ENCODE measurements at regions not wholly inside any gene's neighbourhood (a gene's known extent, or its start where the extent isn't known, plus 50 kb on each side); places are given as distances from the start of the nearest gene placed in this dataset.

- Histone ChIP-seq H3K27ac (no peak overlapping the region), H3K4me1 (no peaks in the 10 kb centered on the region), H3K4me3 (no peak overlapping the region), H3K27me3 (replicated peaks in 1 of 7) (no peaks in the 10 kb centered on the region), H3K9me3 (no peaks in the 10 kb centered on the region), H3K36me3 (no peaks in the 10 kb centered on the region)
- intact Hi-C loops (cut with DNase I; ENCODE audit: low total_unique reads), result no loop called here
- WGBS, 5 donors, result 56 to 69% (median 64%) methylated on average over 4 of the region's 4 CpGs
- DNase-seq, result no peak
- no peak for TF ChIP-seq POLR2A (IDR thresholded peaks at IDR 0.05)
- no peak for TF ChIP-seq POLR2AphosphoS5 (IDR thresholded peaks at IDR 0.05)
- TF ChIP-seq, protein P1, sequence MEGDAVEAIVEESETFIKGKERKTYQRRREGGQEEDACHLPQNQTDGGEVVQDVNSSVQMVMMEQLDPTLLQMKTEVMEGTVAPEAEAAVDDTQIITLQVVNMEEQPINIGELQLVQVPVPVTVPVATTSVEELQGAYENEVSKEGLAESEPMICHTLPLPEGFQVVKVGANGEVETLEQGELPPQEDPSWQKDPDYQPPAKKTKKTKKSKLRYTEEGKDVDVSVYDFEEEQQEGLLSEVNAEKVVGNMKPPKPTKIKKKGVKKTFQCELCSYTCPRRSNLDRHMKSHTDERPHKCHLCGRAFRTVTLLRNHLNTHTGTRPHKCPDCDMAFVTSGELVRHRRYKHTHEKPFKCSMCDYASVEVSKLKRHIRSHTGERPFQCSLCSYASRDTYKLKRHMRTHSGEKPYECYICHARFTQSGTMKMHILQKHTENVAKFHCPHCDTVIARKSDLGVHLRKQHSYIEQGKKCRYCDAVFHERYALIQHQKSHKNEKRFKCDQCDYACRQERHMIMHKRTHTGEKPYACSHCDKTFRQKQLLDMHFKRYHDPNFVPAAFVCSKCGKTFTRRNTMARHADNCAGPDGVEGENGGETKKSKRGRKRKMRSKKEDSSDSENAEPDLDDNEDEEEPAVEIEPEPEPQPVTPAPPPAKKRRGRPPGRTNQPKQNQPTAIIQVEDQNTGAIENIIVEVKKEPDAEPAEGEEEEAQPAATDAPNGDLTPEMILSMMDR (IDR thresholded peaks at IDR 0.05 in 8 of 11, conservative IDR thresholded peaks at IDR 0.05 in 3 of 11), result no peak
Measured at GRCh38 chr5:116637149-116637740, 62.6 kb upstream of the SEMA6A start.

- TF ChIP-seq, protein P1 (IDR thresholded peaks at IDR 0.05 in 8 of 11, conservative IDR thresholded peaks at IDR 0.05 in 3 of 11), result no peak
- TF ChIP-seq POLR2A (IDR thresholded peaks at IDR 0.05) (no peak), POLR2AphosphoS5 (IDR thresholded peaks at IDR 0.05) (no peak)
- H3K36me3 ChIP-seq, result no peaks in the 10 kb centered on the region
- no peak overlapping the region for H3K27ac ChIP-seq
- no peak for DNase-seq
- H3K27me3 ChIP-seq (replicated peaks in 1 of 7), result no peaks in the 10 kb centered on the region
- H3K4me1 ChIP-seq, result no peaks in the 10 kb centered on the region
- no peaks in the 10 kb centered on the region for H3K9me3 ChIP-seq
- intact Hi-C loops (cut with DNase I; ENCODE audit: low total_unique reads), result no loop called here
- WGBS, 5 donors, result 80 to 98% (median 91%) methylated on average over 4 of the region's 4 CpGs
- no peak overlapping the region for H3K4me3 ChIP-seq
Measured at GRCh38 chr5:116632890-116633289, 58.3 kb upstream of the SEMA6A start.

DNA sequence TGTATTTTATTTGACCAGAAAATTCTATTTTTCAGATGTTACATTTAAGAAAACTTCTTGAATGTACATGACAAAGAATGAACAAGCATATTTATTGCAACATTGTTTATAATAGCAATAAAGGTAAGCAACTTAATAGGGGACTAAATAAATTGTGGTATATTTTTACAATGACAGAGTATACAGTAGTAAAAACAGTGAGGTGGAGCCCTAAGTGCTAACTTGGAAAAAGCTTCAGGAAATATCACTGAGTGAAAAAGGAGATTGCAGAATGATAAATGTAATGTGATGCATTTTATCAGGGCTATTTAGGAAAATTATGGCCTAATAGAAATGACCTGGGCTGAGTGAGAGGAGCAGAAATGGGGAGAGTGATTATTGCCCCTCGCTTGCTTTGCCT, 56.5 kb upstream of the SEMA6A start:
- H3K27ac ChIP-seq, result no peak overlapping the region
- TF ChIP-seq POLR2AphosphoS5 (IDR thresholded peaks at IDR 0.05) (no peak), POLR2A (IDR thresholded peaks at IDR 0.05) (no peak)
- TF ChIP-seq, protein P1 (IDR thresholded peaks at IDR 0.05 in 8 of 11, conservative IDR thresholded peaks at IDR 0.05 in 3 of 11), result no peak
- no peaks in the 10 kb centered on the region for H3K27me3 ChIP-seq (replicated peaks in 1 of 7)
- H3K36me3 ChIP-seq, result no peaks in the 10 kb centered on the region
- no peak overlapping the region for H3K4me3 ChIP-seq
- 83 to 100% (median 90%) methylated on average over 1 of the region's 1 CpG for WGBS, 5 donors
- H3K9me3 ChIP-seq, result no peaks in the 10 kb centered on the region
- peaks cover 0 to 8% (median 6%) of the 10 kb centered on the region in 6 donors for H3K4me1 ChIP-seq
- DNase-seq, result no peak
- intact Hi-C loops (cut with DNase I; ENCODE audit: low total_unique reads), result no loop called here

GRCh38 chr5:116629168-116629567, 54.5 kb upstream of the SEMA6A start:
- Histone ChIP-seq H3K4me1 (peaks cover 0 to 16% (median 9%) of the 10 kb centered on the region in 6 donors), H3K36me3 (no peaks in the 10 kb centered on the region), H3K4me3 (no peak overlapping the region), H3K27me3 (replicated peaks in 1 of 7) (no peaks in the 10 kb centered on the region), H3K27ac (no peak overlapping the region), H3K9me3 (no peaks in the 10 kb centered on the region)
- no peak for TF ChIP-seq POLR2A (IDR thresholded peaks at IDR 0.05)
- TF ChIP-seq, protein P1 (IDR thresholded peaks at IDR 0.05 in 8 of 11, conservative IDR thresholded peaks at IDR 0.05 in 3 of 11), result no peak
- no peak for TF ChIP-seq POLR2AphosphoS5 (IDR thresholded peaks at IDR 0.05)
- WGBS, 5 donors, result 75 to 97% (median 96%) methylated on average over 2 of the region's 2 CpGs
- intact Hi-C loops (cut with DNase I; ENCODE audit: low total_unique reads), result no loop called here
- no peak for DNase-seq

Data from spleen (tissue), 11 donors.